Hepatic stellate cell (primary cell): ENCODE measurements at regions not wholly inside any gene's neighbourhood (a gene's known extent, or its start where the extent isn't known, plus 50 kb on each side); places are given as distances from the start of the nearest gene placed in this dataset.
"Not testable (repeated sequence)": the region's sequence is repeated elsewhere in the genome, so short reads cannot be mapped to it uniquely, and the experiment has no call there.

Experiments
- DNase-seq: peaks from one replicate; pipeline ENCODE4 v3.0.0; 2011; ENCODE audit warnings: low spot score

DNA sequence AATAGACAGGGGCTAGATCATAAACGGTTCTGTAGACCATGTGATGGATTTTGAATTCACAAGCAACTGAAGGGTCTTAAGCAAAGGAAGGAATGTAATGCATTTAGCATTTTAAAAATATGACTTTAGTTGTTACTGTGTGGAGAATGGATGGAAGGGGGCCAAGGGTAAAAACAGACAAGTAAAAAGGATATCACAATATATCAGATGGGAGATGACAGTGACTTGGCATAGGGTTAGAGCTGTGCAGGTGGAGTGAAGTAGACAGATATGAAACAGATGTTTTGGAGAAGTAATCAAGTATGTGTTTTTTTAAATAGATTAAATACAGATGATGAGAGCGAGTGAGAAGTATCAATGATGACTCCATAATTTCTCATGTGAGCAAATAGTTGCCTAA lies 1116.0 kb upstream of the TENM3 start:
- DNase-seq: no peak

DNA sequence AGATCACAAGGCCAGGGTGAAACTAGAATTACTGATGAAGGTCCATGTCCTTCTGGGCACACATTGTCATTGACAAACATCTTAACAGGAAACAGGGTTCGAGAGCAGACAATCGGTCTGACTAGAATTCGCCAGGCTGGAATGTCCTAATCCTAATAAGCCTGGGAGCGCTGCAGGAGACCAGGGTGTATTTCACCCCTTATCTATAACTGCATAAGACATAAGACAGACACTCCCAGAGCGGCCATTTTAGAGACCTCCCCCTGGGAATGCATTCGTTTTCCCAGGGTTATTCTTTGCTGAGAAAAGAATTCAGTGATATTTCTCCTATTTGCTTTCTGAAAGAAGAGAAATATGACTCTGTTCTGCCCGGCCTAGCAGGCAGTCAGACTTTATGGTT lies 1112.9 kb upstream of the TENM3 start:
- not testable (repeated sequence) for DNase-seq

DNA sequence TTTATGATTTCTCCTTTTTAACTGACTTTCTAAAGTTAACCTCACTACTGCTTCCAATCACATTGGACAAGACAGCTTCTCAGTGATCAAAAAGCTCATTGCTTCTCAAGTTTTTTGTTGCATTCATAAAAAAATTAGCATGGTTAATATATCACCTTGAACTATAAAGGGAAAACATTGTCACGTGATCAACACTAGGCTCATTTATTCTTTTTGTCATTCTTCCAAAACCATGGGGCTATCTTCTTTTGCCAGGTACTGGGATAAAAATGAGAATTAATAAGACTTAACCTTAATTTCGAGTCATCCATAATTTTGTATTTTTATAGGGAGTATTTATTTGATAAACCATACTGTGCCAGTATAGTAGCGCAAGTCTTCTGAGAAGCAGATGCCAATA lies 1105.9 kb upstream of the TENM3 start:
- no peak for DNase-seq

DNA sequence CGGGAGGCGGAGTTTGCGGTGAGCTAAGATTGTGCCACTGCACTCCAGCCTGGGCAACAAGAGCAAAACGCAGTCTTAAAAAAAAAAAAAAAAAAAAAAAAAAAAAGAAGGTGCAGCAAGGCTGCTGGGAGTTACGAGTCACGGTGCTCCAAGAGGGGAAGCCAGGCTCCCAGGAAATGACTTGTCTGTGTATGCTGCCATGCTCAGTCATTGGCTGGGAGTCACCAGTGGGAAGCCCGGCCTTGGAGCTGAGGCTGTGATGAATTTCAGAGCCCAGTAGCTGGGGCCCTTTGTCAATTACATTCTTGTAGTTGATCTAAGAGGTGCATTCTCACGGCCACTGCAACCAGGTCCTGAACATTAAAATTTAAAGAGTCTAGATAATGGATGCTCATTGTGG lies 1105.1 kb upstream of the TENM3 start:
- no peak for DNase-seq

DNA sequence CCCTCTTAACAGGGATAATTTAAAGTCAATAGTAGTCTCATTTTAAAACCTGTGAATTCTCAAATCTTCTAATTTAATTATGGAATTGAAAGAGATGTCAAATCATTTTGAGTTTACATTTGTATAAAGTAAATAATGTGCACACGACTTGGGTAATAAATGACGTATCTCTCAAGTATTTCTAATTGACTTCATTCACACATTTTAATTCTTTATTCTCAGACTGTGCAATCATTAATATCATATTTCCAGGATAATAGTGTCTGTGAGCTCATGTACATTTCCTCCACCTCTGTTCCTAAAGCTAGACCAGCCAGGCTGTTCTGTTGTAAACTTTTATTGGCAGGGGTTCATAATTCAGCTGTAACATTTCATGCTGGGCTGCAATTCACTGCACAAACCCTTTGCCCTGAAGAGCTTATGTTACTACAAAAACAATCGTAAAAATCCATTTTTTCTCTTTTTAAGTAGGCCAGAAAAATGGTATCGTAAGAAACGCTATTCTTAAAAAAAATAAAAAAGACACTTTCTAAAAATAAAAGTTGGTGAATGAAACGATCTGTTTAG lies 1103.1 kb upstream of the TENM3 start:
- DNase-seq: no peak

DNA sequence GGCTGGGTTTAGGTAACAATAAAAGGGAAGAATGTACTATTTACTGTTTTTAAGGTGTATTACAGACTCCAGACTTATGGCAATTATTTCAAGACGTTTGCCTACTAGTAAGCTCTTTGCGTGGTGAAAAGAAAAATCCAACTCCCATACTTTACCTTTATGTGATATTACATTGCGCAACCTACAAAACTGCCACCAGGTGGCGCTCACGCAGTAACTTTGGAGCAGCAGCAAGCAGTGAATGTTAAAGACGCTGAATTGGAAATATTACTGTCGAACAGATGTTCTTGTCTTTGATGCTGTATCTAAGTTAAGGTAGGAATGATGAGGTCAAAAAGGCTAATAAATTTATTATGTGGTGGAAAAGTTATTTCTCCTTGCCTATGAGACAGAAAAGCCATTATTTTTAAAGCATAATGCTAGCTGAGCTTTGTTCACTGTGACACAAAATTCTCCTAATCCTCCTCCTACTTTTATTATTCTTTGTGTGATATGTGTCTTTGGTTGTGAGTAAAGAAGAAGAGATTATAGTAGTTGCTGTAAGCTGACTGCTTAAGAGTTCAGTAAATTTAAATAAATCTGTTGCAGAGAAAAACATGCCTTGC lies 1099.8 kb upstream of the TENM3 start:
- peak; percentile 21 for DNase-seq

DNA sequence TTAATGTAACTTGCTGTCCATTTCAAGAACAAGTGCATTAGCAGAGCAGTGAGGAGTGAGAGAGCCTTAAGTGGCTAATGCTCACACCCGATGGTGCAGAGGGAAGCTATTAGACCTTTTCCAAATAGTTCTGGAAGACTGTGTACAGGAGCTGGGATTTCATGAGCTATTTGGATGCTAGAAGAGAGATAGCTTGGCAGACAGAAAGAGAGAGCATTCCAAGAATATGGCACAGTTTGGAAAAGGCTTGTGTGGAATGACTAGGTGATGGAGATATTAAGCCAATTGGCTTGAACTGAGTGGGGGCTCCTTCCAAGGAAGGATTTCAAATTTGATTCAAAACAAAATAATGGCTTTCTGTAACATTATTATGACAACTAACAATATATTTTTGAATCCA lies 1097.2 kb upstream of the TENM3 start:
- DNase-seq: no peak

DNA sequence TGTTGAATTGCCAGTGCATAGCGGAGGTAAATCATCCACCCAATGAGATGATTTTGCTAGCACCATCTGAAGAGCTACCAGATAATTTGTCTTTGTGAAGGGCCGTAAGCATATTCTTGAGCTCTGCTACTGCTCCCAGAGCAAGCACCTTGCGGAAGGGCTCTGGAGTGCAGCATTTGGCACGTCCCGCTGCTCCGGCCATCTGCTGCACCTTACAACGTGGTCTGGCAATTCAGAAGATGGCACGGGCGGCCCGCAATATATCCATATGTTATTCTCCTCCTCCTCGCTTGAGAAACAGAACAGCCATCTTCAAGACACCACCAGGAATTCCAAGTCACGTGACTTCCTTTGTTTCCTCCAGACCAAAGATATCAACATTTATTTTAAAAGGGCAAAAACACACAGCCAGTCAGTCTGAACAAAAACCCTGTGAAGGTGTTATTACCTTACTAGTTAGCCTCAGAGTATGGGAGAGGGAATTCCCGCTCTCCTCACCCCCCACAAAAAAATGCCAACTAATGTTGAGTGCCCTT lies 1095.7 kb upstream of the TENM3 start:
- DNase-seq: no peak

DNA sequence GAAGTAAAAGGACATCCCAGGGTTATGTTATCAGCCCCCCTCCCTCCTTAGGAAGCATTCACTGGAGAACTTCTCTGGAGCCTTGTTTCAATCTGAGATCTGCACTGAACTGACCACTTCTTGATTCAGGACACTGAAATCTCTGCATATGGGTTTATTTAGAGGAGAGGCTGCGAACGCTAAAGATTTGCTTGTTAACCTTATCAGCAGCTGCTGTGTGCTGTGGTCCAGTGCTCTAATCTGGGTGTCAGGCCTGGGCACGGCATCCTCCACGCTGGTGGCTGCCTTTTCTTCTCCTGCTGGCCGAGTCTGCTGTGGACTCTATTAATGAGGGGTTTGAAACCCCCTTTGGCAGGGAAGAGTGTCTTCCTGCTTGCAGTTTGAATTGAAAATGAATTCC lies 1094.7 kb upstream of the TENM3 start:
- no peak for DNase-seq

DNA sequence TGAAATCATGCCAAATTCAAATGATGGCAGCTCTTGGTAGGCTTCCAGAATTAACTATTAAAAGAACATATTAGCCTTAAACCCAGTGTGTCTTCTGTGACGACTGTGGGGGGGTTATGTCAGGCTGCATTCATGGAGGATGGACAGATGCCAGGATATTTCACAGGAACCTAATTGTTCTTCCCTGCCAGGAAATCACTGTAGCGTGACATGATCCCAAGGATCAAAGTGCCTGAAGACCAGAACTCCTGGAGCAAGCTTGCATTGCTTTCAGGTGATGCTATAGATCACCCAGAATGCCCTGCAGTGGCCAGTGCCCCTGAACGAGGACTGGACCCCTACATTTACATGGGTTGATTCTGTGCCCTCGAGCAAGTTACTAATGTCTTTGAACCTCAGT lies 1093.0 kb upstream of the TENM3 start:
- no peak for DNase-seq

DNA sequence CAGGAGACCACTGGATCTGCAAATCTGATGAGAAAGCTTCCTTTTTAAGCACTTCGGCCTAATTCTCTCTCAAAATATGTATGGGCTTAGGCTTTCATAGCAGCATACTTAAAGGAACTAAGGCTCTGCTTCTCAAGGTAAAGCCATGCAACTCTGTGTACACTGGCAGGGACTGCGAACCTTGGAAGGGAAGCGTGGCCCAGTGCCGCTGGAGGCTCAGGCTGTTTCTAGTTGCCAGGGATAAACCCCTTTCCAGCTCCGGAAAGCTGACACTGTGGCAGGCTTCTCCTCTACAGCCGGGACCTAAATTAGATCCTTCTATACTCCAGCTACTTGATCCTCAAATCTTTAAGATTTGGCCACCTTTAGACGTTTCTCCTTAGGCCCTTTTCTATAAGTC lies 1091.3 kb upstream of the TENM3 start:
- DNase-seq: no peak

DNA sequence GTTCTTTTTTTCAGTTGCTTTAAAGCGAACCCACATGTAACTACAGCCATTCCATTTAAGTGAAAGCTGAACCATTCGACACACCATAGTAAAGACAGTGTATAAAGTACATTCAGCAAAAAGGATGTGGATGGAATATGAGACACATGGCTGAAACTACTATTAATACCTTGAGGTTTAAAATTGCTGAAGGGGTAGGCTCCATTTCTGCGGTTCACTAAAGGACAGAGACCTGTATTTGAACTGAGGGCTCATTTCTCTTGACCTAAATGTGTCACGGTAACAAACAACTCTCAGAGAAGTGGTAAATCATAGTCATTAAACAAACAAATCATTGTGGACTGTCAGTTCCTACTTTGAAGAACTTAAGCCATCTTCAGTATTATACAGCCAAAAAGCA lies 1085.6 kb upstream of the TENM3 start:
- no peak for DNase-seq

DNA sequence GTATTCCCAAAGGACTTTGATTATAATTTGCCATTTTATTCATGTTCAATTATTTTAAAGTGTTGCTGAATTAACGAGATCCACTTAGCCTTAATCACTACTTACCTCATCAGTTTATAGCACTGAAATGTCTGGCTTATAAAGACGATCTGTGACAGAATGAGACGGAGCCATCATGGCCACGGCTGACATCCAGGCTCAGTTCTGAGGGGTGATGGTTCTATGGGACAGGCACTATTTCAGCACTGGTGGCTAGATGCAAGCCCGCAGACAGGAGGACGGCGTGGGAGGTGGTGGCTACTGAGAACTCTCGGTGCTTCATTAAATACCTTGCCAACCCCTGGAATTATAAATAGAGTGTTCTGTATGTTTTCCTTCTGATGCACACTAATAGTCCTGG lies 1084.2 kb upstream of the TENM3 start:
- no peak for DNase-seq

DNA sequence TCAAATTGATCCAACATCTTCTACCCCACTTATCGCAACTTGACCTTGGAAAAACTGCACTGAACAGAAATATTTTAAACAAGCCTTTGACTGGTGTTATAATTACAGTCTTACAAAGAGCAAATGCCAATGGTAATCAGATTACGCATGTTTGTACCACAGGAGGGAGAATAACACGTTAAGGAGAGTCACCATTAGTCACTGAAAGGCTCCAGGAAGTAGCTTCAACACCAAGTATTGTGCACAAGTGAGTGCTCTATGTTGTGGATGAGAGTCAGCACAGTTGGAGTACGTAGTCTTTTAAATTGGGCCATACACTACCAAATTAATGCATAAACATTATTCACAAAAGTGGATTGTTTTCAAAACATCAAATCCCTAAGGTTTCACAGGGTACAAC lies 1081.5 kb upstream of the TENM3 start:
- DNase-seq: no peak

DNA sequence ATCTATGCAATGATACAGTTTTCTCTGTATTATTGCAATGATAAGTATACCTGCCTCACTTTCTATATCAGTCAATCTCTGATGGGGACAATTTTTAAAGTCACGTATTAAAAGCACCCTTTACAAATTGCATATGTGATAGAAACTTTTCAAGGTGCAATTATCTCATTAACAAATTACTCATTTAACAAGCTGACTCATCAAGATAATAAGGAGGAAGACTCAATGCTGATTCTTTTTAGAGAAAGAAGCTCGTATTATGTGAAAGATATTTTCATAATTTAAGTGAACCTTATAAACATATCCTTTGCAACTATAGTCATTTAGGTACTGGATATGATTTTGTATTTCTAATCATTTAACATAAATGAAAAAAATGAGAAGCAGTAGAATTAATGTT lies 1080.9 kb upstream of the TENM3 start:
- no peak for DNase-seq

DNA sequence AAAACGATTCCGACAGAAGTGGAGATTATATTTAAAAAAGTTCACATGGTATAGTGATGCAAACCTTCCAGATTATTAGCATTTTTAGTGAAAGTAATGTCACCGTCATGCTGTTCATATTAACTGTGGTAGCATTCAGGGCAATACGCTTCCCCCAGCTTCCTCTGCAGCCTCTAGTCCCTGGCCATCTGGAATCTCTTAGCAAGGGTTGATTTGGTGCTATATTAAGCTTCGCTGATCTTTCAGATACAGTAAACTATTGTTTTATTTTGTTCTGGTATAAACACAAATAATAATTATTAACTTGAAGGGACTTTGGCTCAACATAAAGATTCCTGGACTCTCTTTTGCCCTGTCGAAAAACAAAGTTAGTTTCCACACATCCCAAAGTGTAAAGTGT lies 1080.5 kb upstream of the TENM3 start:
- no peak for DNase-seq

DNA sequence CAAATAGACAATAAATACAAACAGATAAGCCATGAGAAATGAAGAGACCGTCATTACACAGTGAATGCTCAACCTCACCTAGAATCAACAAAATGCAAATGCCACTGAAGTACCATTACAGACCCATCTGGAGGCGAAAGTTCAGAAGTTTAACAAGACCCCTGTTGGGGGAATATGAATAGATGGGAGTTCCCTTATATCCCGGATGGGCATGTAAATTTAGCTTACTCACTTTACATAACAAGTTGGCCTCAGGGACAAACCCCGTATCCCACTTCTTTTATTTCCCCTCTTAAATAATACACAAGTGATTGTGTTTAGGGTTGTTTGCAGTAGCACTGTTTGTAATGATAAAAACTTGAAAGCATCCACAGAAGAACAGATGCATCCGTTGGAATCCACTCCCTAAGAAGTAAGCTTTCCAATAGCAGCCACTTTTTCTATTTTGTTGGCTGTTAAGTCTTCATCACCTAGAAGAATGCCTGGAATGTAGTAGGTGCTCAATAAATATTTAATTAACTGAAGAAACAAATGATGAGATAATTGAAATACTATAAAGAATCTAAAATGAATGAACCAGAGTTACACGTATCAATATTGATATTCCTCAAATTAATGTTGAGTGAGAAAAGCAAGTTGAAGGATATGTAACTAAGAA lies 1076.3 kb upstream of the TENM3 start:
- no peak for DNase-seq

DNA sequence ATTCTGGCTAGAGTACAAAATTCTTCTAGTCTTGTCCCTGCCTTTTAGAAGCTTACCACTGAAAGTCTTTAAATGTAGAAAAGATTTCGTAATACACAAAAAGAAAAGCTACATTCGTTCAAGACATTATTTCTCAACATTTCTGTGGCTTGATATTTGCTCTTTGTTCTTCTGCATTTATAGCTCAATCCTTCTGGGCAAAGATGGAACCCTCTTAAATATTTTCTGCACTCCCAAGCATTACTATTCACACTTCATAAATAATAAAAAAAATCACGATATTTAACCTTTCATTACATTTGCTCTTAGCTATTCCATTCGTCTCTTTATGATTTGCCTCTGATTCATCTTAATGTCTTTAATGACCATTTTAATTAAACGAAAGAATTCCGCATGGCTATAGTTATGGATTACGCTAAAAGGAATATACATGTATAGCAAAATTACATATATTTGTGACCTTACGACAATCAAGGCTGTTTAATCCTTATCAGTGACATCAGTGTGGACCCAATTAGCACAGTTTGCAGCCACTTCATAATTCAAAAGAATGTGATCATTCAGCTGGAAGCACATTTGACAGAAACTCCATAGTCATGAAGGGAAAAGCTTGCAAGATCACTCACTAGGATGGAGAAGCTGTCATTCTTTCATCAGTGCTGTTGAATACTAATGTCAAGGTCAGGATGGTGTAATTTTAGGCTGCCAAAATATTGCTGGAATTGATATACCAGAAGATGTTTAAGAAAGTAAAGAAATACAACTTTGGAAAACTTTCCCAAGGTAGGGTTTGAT lies 1075.0 kb upstream of the TENM3 start:
- DNase-seq: no peak

DNA sequence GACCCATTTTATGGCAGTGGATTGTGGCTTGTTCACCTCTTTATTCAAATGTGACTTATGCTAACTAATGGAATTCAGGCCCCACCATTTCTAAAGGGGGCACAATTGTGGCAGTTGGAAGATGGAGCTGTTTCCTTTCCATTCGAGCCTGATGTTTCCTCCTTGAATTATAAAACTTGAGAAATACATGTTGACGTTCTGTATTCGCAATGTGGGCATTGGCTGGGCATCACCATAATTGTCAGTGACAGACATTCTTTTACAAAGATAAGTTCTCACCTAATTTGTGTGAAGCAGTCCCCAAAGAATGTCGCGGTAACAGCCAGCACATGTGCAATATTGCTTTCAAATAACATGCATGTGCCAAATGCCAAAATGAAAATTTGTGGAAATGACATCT lies 1070.2 kb upstream of the TENM3 start:
- DNase-seq: no peak

DNA sequence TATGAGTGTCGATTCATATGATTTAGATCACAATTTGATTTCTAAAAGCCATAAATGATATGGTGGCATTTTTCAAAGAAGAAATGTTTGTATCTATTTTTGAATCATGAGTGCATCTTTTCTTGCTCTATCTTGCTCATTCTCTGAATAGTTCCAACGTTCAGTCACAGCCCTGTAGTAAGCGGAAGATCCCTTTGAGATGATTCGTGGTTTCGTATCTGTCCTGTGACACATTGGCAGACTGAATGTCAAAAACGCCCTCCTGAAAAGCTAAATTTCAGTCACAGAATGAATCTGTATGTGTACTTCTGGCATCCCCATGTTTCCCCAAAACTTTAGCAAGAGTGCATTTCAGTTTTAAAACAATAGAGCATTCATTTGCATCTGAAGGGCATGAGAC lies 1066.9 kb upstream of the TENM3 start:
- DNase-seq: no peak

DNA sequence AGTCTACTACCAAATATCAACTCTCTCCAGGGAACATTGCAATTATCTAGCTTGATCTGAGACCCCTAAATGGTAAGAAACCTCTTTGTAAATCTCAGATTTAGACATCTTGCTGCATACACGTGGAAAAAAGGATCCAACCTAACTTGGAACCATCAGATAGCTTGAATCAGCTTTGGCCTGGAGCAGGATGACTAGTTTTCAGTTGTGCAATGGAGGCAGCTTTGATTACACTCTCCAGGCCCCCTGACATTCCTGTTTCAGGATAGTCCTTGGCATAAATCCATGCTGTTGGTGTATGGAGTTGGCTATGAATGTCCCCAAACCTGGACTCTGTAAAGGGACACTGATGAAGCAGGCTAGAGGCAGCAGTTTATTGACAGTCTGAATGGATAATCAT lies 1061.9 kb upstream of the TENM3 start:
- DNase-seq: no peak

DNA sequence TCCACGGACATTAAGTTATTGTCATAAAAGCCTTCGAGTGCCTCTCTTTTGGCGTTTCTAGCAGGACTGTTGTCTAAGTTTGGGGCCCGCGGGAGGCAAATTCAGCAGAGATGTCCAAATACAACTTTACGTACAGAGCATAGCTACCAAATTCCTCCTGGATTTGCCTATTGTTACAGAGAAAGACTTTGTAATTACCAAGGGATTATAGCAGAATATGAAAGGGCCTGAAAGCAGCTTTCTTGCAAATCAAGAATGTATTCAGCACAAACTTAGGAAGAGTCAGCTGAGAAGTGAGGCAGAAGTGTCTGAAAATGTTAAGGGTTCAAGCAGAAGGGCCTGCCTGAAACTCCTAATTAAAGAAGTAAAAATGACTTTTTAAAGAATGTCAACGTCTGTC lies 1053.5 kb upstream of the TENM3 start:
- no peak for DNase-seq
